DMS 273 (cell line): ENCODE measurements at regions not wholly inside any gene's neighbourhood (a gene's known extent, or its start where the extent isn't known, plus 50 kb on each side); places are given as distances from the start of the nearest gene placed in this dataset.

Source experiments
- DNase-seq: peaks from one replicate; lab custom pipeline; 2025; ENCODE audit not compliant: unreplicated experiment; lab: John Stamatoyannopoulos, UW

- no peak for DNase-seq
Measured at GRCh38 chr17:69761767-69762321, 313.2 kb upstream of the KCNJ16 start.

GRCh38 chr17:69762359-69762758 lies 312.7 kb upstream of the KCNJ16 start:
- no peak for DNase-seq

- no peak for DNase-seq
Measured at GRCh38 chr17:69762766-69763165, 312.3 kb upstream of the KCNJ16 start.

- peak; percentile 6 for DNase-seq
Measured at GRCh38 chr17:69763503-69763902, 311.5 kb upstream of the KCNJ16 start.

GRCh38 chr17:69764146-69764545 lies 310.9 kb upstream of the KCNJ16 start:
- no peak for DNase-seq

GRCh38 chr17:69769050-69769449 lies 306.0 kb upstream of the KCNJ16 start:
- DNase-seq: no peak

GRCh38 chr17:69773081-69773480 lies 301.9 kb upstream of the KCNJ16 start:
- DNase-seq: no peak

GRCh38 chr17:69779378-69780214 lies 295.4 kb upstream of the KCNJ16 start:
- DNase-seq: no peak

GRCh38 chr17:69783865-69784264 lies 291.2 kb upstream of the KCNJ16 start:
- no peak for DNase-seq

- DNase-seq: no peak
Measured at GRCh38 chr17:69788957-69789356, 286.1 kb upstream of the KCNJ16 start.

GRCh38 chr17:69796078-69796477 lies 278.9 kb upstream of the KCNJ16 start:
- no peak for DNase-seq

- no peak for DNase-seq
Measured at GRCh38 chr17:69800870-69801269, 274.2 kb upstream of the KCNJ16 start.

- DNase-seq: no peak
Measured at GRCh38 chr17:69801368-69801767, 273.7 kb upstream of the KCNJ16 start.

GRCh38 chr17:69802045-69802740 lies 272.8 kb upstream of the KCNJ16 start:
- DNase-seq: no peak

- DNase-seq: no peak
Measured at GRCh38 chr17:69809331-69809730, 265.7 kb upstream of the KCNJ16 start.

GRCh38 chr17:69810326-69810965 lies 264.6 kb upstream of the KCNJ16 start:
- no peak for DNase-seq

- DNase-seq: no peak
Measured at GRCh38 chr17:69812240-69812837, 262.7 kb upstream of the KCNJ16 start.

GRCh38 chr17:69814031-69814430 lies 261.0 kb upstream of the KCNJ16 start:
- no peak for DNase-seq

GRCh38 chr17:69815406-69815805 lies 259.6 kb upstream of the KCNJ16 start:
- DNase-seq: no peak

- no peak for DNase-seq
Measured at GRCh38 chr17:69818467-69818866, 256.6 kb upstream of the KCNJ16 start.
